ENCODE measurements at regions not wholly inside any gene's neighbourhood (a gene's known extent, or its start where the extent isn't known, plus 50 kb on each side); places are given as distances from the start of the nearest gene placed in this dataset.

DNA sequence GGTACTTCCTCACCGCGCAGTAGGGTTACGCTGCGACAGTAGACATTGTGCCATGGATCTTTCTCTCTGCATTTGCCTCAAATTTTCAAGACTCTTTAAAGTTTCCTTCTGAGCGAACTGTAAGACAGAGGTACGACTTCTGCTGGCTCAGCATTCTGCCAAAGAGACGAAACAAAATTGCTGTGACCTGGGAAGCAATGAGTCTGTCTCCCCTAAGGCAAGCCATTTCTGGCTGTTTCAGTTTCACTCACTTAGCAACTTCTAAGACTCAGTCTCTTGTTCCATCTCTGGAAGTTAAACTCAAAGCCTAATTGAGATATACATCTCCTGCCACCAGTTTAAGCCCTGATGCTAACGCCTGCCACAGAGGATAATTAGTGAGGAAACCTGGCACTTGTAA lies 510.9 kb upstream of the DAB1 start:
- H3K9me3 ChIP-seq: no peaks in the 10 kb centered on the region
- H3K36me3 ChIP-seq (replicated peaks in 1 of 2; ENCODE audit: insufficient read depth in 1 of 2, low read depth in 2 of 2): no peaks in the 10 kb centered on the region
- DNase-seq (no peak), ATAC-seq (no peak)
- TF ChIP-seq, protein P1, sequence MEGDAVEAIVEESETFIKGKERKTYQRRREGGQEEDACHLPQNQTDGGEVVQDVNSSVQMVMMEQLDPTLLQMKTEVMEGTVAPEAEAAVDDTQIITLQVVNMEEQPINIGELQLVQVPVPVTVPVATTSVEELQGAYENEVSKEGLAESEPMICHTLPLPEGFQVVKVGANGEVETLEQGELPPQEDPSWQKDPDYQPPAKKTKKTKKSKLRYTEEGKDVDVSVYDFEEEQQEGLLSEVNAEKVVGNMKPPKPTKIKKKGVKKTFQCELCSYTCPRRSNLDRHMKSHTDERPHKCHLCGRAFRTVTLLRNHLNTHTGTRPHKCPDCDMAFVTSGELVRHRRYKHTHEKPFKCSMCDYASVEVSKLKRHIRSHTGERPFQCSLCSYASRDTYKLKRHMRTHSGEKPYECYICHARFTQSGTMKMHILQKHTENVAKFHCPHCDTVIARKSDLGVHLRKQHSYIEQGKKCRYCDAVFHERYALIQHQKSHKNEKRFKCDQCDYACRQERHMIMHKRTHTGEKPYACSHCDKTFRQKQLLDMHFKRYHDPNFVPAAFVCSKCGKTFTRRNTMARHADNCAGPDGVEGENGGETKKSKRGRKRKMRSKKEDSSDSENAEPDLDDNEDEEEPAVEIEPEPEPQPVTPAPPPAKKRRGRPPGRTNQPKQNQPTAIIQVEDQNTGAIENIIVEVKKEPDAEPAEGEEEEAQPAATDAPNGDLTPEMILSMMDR (IDR thresholded peaks at IDR 0.05): no peak
- TF ChIP-seq POLR2A (IDR thresholded peaks at IDR 0.05): no peak
- no peaks in the 10 kb centered on the region for H3K27me3 ChIP-seq
- intact Hi-C loops (cut with DNase I): no loop called here
- WGBS, 2 donors: 75 to 86% methylated on average over 8 of the region's 8 CpGs
- no peak overlapping the region for H3K27ac ChIP-seq
- no peak overlapping the region for H3K4me3 ChIP-seq
- no peaks in the 10 kb centered on the region for H3K4me1 ChIP-seq

DNA sequence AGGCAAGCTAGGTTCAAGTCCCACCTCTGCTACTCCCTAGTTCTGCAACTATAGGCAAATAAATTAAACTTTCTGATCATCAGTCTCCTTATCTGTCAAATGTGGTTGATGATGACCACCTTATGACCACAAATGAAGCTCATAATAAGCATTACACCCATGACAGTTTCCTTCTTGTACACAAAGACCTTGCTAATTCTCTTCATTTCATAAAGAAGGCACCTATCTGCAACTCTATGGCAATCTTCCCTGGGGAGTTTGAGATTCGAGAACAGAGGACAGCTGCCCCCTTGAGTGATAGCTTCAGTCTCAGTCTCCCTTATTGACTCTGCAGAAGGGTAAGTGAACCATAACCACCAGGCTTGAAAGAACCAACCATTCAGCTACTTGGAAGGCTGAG lies 503.1 kb upstream of the DAB1 start:
- 80% methylated on average over 1 of the region's 1 CpG for WGBS, 2 donors
- Histone ChIP-seq H3K27ac (no peak overlapping the region), H3K4me1 (no peaks in the 10 kb centered on the region), H3K27me3 (no peaks in the 10 kb centered on the region), H3K4me3 (no peak overlapping the region), H3K9me3 (no peaks in the 10 kb centered on the region), H3K36me3 (replicated peaks in 1 of 2; ENCODE audit: insufficient read depth in 1 of 2, low read depth in 2 of 2) (no peaks in the 10 kb centered on the region)
- DNase-seq (no peak), ATAC-seq (no peak)
- intact Hi-C loops (cut with DNase I): no loop called here
- TF ChIP-seq, protein P1 (IDR thresholded peaks at IDR 0.05): no peak
- no peak for TF ChIP-seq POLR2A (IDR thresholded peaks at IDR 0.05)

DNA sequence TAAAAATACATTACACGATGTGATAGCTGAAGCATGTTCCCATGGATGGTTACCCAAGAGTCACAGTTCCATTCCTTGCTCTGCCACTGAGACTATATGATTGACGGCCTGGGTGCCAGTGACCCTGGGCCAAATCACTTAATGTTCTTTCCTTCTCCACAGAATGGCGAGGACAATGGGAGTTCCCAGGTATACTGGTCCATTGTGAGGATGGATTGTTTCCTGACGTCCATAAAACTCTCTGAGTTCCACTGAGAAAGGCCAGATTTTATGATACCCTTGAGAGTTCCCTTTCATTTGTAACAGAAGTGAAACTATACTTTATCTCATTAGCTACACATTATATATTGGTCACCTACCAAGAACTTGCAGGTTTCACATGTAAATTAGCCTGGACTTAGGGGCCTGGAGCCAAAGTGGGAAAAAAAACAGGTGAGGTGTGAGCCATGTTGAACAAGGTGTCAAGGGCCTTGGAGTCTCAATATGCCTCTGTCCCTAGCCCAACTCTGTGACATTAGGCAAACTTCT lies 502.2 kb upstream of the DAB1 start:
- H3K4me1 ChIP-seq: no peaks in the 10 kb centered on the region
- ATAC-seq (no peak), DNase-seq (no peak)
- intact Hi-C loops (cut with DNase I): no loop called here
- TF ChIP-seq, protein P1 (IDR thresholded peaks at IDR 0.05): no peak
- TF ChIP-seq POLR2A (IDR thresholded peaks at IDR 0.05): no peak
- no peaks in the 10 kb centered on the region for H3K27me3 ChIP-seq
- no peaks in the 10 kb centered on the region for H3K36me3 ChIP-seq (replicated peaks in 1 of 2; ENCODE audit: insufficient read depth in 1 of 2, low read depth in 2 of 2)
- 63 to 74% methylated on average over 4 of the region's 4 CpGs for WGBS, 2 donors
- no peaks in the 10 kb centered on the region for H3K9me3 ChIP-seq
- H3K27ac ChIP-seq: no peak overlapping the region
- H3K4me3 ChIP-seq: no peak overlapping the region

DNA sequence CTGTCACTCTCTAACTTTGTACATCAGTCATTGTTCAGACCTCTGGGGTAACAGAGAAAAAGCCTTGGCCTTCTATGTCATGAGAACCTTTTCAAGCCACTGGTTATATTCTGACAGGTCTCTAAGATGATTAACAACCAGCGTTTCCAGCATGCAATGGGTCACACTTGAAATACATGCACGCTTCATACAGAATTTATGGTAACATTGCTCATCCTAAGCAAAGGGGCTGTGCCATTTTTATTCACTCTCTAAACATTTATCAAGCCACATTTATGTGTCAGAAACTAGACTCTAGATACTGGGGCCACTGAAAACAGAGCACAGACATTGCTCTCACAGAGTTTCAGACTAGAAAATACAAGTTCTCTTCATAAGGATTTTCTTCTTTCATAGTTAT lies 501.4 kb upstream of the DAB1 start:
- ATAC-seq: no peak
- WGBS, 2 donors: 85 to 87% methylated on average over 2 of the region's 2 CpGs

DNA sequence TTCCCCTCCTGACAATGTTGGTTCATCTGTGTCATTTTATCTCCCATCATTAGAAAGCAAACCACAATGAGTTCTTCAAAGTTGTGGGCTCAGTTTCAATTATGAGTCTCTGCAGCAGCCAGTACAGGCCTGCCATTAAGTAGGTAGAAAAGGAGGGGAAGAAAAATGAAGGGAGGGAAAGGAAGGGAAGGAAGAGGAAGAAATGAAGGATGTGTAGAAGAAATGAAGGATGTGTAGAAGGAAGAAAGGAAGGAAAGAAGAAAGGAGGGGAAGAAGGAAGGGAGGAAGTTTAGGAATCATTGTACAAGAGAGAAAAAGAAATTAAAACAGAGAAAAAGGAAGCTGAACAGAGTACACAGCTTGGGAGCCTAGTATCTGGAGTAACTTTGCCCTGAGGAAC lies 498.3 kb upstream of the DAB1 start:
- DNase-seq: no peak

More for the DNA sequence above, 501.4 kb upstream of the DAB1 start:
- Histone ChIP-seq H3K27ac (no peak overlapping the region), H3K4me1 (no peaks in the 10 kb centered on the region), H3K27me3 (no peaks in the 10 kb centered on the region), H3K4me3 (no peak overlapping the region), H3K36me3 (replicated peaks in 1 of 2; ENCODE audit: insufficient read depth in 1 of 2, low read depth in 2 of 2) (no peaks in the 10 kb centered on the region), H3K9me3 (peaks cover 0 to 2% (median 0%) of the 10 kb centered on the region in 3 donors)
- intact Hi-C loops (cut with DNase I): no loop called here
- TF ChIP-seq POLR2A (IDR thresholded peaks at IDR 0.05): no peak
- TF ChIP-seq, protein P1 (IDR thresholded peaks at IDR 0.05): no peak
- no peak for DNase-seq

More for the DNA sequence above, 498.3 kb upstream of the DAB1 start:
- no peak for TF ChIP-seq POLR2A (IDR thresholded peaks at IDR 0.05)
- TF ChIP-seq, protein P1 (IDR thresholded peaks at IDR 0.05): no peak
- intact Hi-C loops (cut with DNase I): no loop called here
- Histone ChIP-seq H3K9me3 (peaks cover 0 to 5% (median 0%) of the 10 kb centered on the region in 3 donors), H3K27me3 (no peaks in the 10 kb centered on the region), H3K36me3 (replicated peaks in 1 of 2; ENCODE audit: insufficient read depth in 1 of 2, low read depth in 2 of 2) (no peaks in the 10 kb centered on the region), H3K4me3 (no peak overlapping the region), H3K4me1 (no peaks in the 10 kb centered on the region), H3K27ac (no peak overlapping the region)
- ATAC-seq: no peak

All from body of pancreas (tissue), 4 donors.